ENCODE measurements at regions not wholly inside any gene's neighbourhood (a gene's known extent, or its start where the extent isn't known, plus 50 kb on each side); places are given as distances from the start of the nearest gene placed in this dataset.

DNA sequence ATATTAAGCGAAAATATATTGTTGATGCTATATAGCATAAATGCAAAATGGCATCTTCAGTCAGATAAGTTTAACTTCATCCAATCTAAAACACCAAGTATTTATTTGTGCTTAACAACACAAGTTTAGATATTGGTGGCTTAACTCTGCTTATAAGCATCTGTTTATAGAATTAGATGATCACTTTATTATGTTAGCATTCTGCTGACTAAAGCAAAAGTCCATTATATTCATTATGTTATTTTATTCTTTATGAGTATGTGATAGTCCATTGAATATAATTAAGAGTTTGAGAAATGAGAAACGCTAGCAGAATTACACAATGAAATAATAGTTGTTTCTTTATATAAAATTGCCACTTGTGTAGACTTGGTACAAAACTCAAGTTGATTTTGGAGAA, 401.2 kb upstream of the CDH7 start:
- no peak overlapping the region for H3K27ac ChIP-seq (ENCODE audit: poor library complexity, severe bottlenecking)
- no peaks in the 10 kb centered on the region for H3K4me1 ChIP-seq (ENCODE audit: insufficient read depth, poor library complexity, severe bottlenecking)
- TF ChIP-seq, protein P1, sequence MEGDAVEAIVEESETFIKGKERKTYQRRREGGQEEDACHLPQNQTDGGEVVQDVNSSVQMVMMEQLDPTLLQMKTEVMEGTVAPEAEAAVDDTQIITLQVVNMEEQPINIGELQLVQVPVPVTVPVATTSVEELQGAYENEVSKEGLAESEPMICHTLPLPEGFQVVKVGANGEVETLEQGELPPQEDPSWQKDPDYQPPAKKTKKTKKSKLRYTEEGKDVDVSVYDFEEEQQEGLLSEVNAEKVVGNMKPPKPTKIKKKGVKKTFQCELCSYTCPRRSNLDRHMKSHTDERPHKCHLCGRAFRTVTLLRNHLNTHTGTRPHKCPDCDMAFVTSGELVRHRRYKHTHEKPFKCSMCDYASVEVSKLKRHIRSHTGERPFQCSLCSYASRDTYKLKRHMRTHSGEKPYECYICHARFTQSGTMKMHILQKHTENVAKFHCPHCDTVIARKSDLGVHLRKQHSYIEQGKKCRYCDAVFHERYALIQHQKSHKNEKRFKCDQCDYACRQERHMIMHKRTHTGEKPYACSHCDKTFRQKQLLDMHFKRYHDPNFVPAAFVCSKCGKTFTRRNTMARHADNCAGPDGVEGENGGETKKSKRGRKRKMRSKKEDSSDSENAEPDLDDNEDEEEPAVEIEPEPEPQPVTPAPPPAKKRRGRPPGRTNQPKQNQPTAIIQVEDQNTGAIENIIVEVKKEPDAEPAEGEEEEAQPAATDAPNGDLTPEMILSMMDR (IDR thresholded peaks at IDR 0.05; ENCODE audit: poor library complexity, severe bottlenecking), result no peak
- H3K9me3 ChIP-seq (ENCODE audit: severe bottlenecking), result no peaks in the 10 kb centered on the region
- no peaks in the 10 kb centered on the region for H3K27me3 ChIP-seq (ENCODE audit: insufficient read depth, poor library complexity, severe bottlenecking)
- DNase-seq (ENCODE audit: low spot score) (no peak), ATAC-seq (ENCODE audit: low read depth) (no peak)
- no peak overlapping the region for H3K4me3 ChIP-seq (ENCODE audit: severe bottlenecking)
- H3K36me3 ChIP-seq (ENCODE audit: low read depth), result no peaks in the 10 kb centered on the region

DNA sequence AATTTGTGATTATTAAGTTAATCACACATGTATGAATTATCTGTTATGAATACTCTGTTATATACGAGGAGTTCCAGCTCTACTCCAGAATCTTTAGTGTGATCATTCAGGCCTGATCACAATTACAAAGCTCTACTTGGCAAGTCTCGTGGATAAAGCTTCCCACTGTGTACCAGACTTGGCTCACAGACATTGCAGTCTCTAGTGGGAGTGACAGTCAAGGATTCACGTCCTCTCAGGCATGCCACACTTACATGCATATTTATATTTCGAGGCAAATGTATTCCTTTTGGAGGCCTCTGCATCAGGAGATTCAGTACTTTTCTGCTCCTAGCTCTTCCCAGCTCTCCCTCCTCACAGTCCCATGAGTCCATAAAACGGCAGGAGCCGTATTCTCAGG, 403.4 kb upstream of the CDH7 start:
- DNase-seq (ENCODE audit: low spot score) (no peak), ATAC-seq (ENCODE audit: low read depth) (no peak)
- Histone ChIP-seq H3K4me1 (ENCODE audit: insufficient read depth, poor library complexity, severe bottlenecking) (no peaks in the 10 kb centered on the region), H3K36me3 (ENCODE audit: low read depth) (no peaks in the 10 kb centered on the region), H3K27ac (ENCODE audit: poor library complexity, severe bottlenecking) (no peak overlapping the region), H3K27me3 (ENCODE audit: insufficient read depth, poor library complexity, severe bottlenecking) (no peaks in the 10 kb centered on the region), H3K4me3 (ENCODE audit: severe bottlenecking) (no peak overlapping the region), H3K9me3 (ENCODE audit: severe bottlenecking) (no peaks in the 10 kb centered on the region)
- TF ChIP-seq, protein P1 (IDR thresholded peaks at IDR 0.05; ENCODE audit: poor library complexity, severe bottlenecking), result no peak

DNA sequence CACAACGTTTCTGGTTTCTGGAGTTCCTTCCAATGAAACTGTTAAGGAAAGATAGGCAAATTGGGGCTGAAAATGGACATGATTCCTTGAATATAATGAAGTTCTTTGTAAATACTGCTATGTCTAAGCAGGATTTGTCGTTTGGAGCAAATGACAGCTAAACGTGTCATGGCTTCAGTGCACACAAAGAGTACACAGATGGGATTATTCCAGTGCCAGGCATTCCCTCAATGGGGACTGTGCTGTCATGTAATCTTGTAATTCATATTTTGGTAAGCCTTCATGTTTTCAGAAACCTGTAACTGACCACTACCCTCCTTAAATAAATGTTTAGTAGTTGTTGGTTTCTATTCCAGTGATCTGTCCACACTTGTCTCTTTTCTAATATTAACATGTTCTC, 404.7 kb upstream of the CDH7 start:
- TF ChIP-seq, protein P1 (IDR thresholded peaks at IDR 0.05; ENCODE audit: poor library complexity, severe bottlenecking), result no peak
- Histone ChIP-seq H3K36me3 (ENCODE audit: low read depth) (no peaks in the 10 kb centered on the region), H3K4me1 (ENCODE audit: insufficient read depth, poor library complexity, severe bottlenecking) (no peaks in the 10 kb centered on the region), H3K27me3 (ENCODE audit: insufficient read depth, poor library complexity, severe bottlenecking) (no peaks in the 10 kb centered on the region), H3K4me3 (ENCODE audit: severe bottlenecking) (no peak overlapping the region), H3K27ac (ENCODE audit: poor library complexity, severe bottlenecking) (no peak overlapping the region), H3K9me3 (ENCODE audit: severe bottlenecking) (no peaks in the 10 kb centered on the region)
- ATAC-seq (ENCODE audit: low read depth), result no peak
- DNase-seq (ENCODE audit: low spot score), result no peak

DNA sequence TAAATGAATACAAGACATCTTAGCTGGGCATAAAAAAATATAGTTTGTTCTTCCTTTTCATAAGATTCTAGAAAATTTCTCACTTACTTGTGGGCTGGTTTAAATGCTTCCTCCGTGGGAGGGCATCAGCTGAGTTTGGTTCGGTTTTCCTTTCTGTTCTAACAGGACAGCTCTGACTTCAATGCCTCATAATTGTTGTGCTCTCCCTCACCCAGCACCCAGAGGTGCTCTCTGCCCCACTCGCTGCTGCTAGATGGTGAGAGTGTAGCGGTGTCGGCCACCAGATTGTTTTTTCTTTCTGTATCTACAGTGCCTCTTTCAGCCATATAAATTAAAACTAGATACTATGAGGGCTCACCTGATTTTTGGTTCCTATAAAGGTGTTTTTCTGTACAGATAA, 407.2 kb upstream of the CDH7 start:
- ATAC-seq (ENCODE audit: low read depth) (no peak), DNase-seq (ENCODE audit: low spot score) (no peak)
- TF ChIP-seq, protein P1 (IDR thresholded peaks at IDR 0.05; ENCODE audit: poor library complexity, severe bottlenecking), result no peak
- Histone ChIP-seq H3K36me3 (ENCODE audit: low read depth) (no peaks in the 10 kb centered on the region), H3K4me1 (ENCODE audit: insufficient read depth, poor library complexity, severe bottlenecking) (no peaks in the 10 kb centered on the region), H3K9me3 (ENCODE audit: severe bottlenecking) (no peaks in the 10 kb centered on the region), H3K4me3 (ENCODE audit: severe bottlenecking) (no peak overlapping the region), H3K27ac (ENCODE audit: poor library complexity, severe bottlenecking) (no peak overlapping the region), H3K27me3 (ENCODE audit: insufficient read depth, poor library complexity, severe bottlenecking) (no peaks in the 10 kb centered on the region)

DNA sequence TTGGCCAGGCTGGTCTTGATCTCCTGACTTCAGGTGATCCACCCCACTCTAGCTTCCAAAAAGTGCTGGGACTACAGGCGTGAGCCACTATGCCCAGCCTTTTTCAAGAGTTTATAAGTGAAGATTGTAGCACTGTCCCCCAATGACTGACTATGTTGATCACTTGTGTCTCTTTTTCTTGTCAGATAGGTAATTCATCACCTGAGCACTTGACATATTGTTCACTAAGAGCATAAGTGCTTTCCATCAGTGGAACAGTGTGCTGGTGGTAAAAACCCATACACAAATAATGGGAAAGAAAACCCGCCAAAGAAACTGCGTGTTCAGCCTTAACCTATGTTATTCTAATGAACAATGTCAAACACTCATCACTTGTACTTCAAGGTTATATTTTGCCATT, 414.4 kb upstream of the CDH7 start:
- TF ChIP-seq, protein P1 (IDR thresholded peaks at IDR 0.05; ENCODE audit: poor library complexity, severe bottlenecking), result no peak
- no peaks in the 10 kb centered on the region for H3K9me3 ChIP-seq (ENCODE audit: severe bottlenecking)
- H3K4me1 ChIP-seq (ENCODE audit: insufficient read depth, poor library complexity, severe bottlenecking), result no peaks in the 10 kb centered on the region
- no peaks in the 10 kb centered on the region for H3K36me3 ChIP-seq (ENCODE audit: low read depth)
- H3K27ac ChIP-seq (ENCODE audit: poor library complexity, severe bottlenecking), result no peak overlapping the region
- H3K4me3 ChIP-seq (ENCODE audit: severe bottlenecking), result no peak overlapping the region
- ATAC-seq (ENCODE audit: low read depth) (no peak), DNase-seq (ENCODE audit: low spot score) (no peak)
- no peaks in the 10 kb centered on the region for H3K27me3 ChIP-seq (ENCODE audit: insufficient read depth, poor library complexity, severe bottlenecking)

Data from RWPE2 (cell line).